ENCODE measurements at regions not wholly inside any gene's neighbourhood (a gene's known extent, or its start where the extent isn't known, plus 50 kb on each side); places are given as distances from the start of the nearest gene placed in this dataset.

- intact Hi-C loops (cut with DNase I): no loop called here
- ATAC-seq: no peak
These were observed 130.7 kb downstream of the BTC start for GRCh38 chr4:74663631-74664030.

DNA sequence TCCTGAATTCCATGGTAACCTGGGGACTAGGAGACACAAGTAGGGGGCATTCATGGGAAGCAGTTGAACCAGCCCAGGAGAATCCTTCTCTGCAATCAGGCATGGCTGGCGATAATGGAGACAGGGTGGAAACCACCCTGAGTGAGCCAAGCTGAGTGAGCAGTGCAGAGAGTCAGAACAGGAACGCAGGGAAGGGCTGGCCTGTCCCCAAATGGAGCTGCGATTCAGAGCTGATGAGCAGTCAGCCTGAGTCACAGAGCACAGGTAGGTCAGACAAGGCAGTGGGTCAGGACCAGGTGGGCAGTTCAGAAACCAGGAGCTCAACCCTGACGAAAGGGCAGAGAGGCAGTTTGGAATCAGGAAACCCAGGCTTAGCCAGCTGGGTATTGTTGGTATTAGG is 129.0 kb downstream of the BTC start:
- DNase-seq (no peak), ATAC-seq (no peak)
- intact Hi-C loops (cut with DNase I): no loop called here

More at GRCh38 chr4:74663631-74664030, 130.7 kb downstream of the BTC start:
- DNase-seq: no peak

- ATAC-seq: no peak
- no peak for DNase-seq
- intact Hi-C loops (cut with DNase I): no loop called here
These were observed 128.4 kb downstream of the BTC start for GRCh38 chr4:74665876-74666275.

DNA sequence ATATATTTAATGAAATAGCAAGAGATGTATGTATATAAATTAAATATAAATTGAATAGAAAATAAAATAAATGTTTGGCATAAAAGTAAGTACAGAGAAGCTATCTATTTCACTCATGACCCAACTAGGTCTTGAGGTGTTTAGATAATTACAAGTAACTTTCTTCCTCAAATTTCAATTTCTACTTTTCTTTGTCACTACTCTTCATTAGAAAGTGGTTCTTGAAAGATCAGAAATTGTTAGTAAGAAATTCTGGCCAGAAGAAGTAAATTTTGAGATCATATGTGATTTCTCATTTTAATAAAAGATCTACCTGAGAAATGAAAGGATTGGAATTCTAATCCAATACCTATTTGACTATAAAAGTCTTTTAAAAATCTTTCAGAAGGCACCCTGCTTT is 126.9 kb downstream of the BTC start:
- DNase-seq (no peak), ATAC-seq (no peak)
- intact Hi-C loops (cut with DNase I): no loop called here

DNA sequence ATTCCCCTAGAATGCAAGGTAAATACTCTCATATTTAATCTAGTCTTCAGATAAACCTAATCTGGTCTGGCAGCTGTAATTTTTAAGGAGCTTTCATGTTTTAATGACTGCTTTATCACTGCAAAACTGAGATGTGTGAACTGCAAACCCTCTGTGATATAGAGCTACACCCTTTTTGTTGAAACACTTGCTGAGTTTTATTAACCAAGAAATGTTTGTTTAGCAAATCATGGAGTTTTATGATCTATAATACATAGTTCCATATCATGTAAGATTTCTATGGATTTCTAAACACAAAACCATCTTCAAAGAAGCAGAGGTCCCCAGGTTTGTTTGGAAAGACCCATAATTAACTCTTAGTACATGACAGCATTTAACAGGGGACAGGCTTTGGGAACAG is 126.4 kb downstream of the BTC start:
- ATAC-seq (no peak), DNase-seq (no peak)
- intact Hi-C loops (cut with DNase I): no loop called here

DNA sequence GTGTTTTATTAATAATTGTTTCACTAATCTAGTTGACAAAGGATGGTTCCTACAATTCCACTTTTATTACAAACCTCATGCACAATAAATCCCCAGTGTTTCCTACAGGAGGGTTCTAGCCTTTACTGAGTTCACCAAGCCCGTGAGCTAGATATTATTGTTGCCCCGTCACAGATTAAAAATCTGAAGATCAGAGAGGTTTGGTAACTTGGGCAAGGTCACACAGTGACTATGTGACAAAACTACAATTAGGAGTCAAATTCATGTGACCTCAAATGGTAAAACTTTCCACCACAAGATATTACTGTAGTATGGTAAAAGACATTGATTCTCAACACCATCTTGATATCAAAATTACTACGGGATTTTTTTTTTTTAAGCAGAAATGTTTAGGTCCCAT is 124.6 kb downstream of the BTC start:
- intact Hi-C loops (cut with DNase I): loop anchor here in 1 of 2 donors (5.0 to 10.0 kb wide), 3 partner anchors 135 to 475 kb away; no protein-coding TSS in a partner anchor
- ATAC-seq (no peak), DNase-seq (no peak)

GRCh38 chr4:74670583-74670982 is 123.7 kb downstream of the BTC start:
- DNase-seq (no peak), ATAC-seq (no peak)
- intact Hi-C loops (cut with DNase I): loop anchor here in 1 of 2 donors (5.0 to 10.0 kb wide), 3 partner anchors 136 to 476 kb away; no protein-coding TSS in a partner anchor

GRCh38 chr4:74671080-74671698 is 123.1 kb downstream of the BTC start:
- ATAC-seq: peak in 1 of 2 donors; percentile 60
- DNase-seq: peak; percentile 31
- intact Hi-C loops (cut with DNase I): loop anchor here in 1 of 2 donors (5.0 to 10.0 kb wide), 3 partner anchors 136 to 476 kb away; no protein-coding TSS in a partner anchor

DNA sequence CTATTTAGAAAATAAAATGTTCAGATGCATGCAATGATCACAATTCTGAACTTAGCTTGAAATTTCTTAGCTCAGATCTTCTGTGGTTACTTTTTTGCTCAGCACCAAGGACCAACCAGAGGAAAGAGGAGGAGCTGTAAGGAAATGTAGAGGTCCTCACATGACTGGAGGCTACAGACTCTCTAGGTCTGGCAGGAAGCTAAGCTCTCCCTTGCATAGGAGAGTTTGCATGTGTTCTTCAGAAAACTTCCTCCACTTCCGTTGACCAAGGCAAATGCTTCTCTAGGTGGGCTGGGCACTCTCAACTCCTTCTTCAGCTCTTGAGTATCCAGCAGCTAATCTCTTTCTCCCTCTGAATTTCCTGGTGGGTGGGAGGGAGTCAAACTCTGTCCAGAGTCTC is 119.6 kb downstream of the BTC start:
- DNase-seq: no peak
- no peak for ATAC-seq
- intact Hi-C loops (cut with DNase I): loop anchor here in 1 of 2 donors (2.0 to 10.0 kb wide), 4 partner anchors 140 to 480 kb away; no protein-coding TSS in a partner anchor

DNA sequence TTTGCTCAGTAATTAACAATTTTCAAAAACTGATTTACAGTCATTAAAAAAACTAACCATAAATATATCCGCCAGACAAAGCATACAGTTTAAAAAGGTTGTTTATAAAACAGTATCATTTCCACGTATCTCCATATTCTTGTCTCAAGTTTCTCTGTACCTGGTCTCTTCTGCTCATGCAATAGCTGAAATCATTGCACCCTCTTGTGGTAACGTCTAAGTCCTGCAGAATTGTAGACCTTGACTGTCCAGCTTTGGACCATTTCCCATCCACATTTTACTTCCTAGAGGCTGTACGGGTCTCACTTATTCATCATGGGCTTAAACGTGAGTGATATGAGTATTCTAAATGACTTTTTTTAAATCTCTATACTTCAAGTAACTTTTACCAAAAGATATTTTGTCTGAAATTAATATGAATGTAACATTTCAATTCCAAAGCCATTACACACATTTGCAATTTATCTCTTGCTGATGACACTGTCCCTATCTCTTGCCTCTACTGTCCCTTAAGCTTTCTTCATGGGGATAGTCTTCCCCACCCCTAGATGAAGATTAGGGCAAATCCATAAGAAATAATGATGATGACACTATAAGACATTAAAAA is 118.5 kb downstream of the BTC start:
- no peak for DNase-seq
- peak; percentile 44 to 71 for ATAC-seq

GRCh38 chr4:74682567-74683359 is 111.6 kb downstream of the BTC start:
- ATAC-seq (peak in 1 of 2 donors; percentile 83), DNase-seq (no peak)
- intact Hi-C loops (cut with DNase I): no loop called here

More for the DNA sequence above, 118.5 kb downstream of the BTC start:
- intact Hi-C loops (cut with DNase I): loop anchor here in 1 of 2 donors (2.0 to 10.0 kb wide), 3 partner anchors 141 to 481 kb away; no protein-coding TSS in a partner anchor

- ATAC-seq: no peak
- intact Hi-C loops (cut with DNase I): no loop called here
- DNase-seq: no peak
These were observed 101.4 kb downstream of the BTC start for GRCh38 chr4:74692972-74693371.

Data from left cardiac atrium (tissue), 4 donors.